ENCODE measurements at regions not wholly inside any gene's neighbourhood (a gene's known extent, or its start where the extent isn't known, plus 50 kb on each side); places are given as distances from the start of the nearest gene placed in this dataset.

DNA sequence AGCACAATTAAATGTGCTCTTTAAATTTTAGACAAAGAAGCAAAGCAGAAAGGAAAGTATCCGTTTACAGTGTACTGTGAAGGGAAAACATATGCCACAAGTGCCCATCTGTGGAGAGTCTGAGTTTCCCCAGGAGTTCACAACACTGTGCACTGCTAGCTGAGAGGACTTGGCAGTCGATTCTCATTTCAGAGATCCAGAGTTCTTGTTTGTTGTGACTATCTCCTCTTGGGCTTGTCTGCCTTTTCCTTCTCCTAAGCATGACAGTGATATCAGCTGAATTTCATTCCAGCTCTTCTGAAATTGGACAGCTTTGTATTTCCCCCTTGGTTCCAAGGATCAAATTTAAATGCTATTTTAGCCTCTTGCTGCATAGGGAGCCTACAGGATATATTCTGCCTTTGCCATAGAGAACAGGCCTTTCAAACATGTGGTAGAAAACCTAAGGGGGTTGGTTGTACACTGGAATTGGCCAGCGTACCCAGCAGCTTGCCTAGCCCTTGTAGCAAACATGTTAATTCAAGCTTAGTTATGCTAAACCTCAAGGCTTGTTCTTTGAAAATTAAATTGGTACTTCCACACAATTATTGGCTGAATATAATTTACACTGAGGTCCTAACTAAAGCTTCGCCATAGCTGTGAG, 259.2 kb upstream of the NOVA1 start:
- Histone ChIP-seq H3K4me1 (ENCODE audit: insufficient read depth, low read length) (no peaks in the 10 kb centered on the region), H3K36me3 (ENCODE audit: insufficient read depth, low read length) (no peaks in the 10 kb centered on the region), H3K4me3 (ENCODE audit: low read depth in 1 of 2, low read length in 2 of 2) (no peak overlapping the region), H3K27me3 (ENCODE audit: insufficient read depth, low read length, poor library complexity) (no peaks in the 10 kb centered on the region), H3K79me2 (ENCODE audit: insufficient read depth, low read length) (no peaks in the 10 kb centered on the region), H3K27ac (ENCODE audit: low read length) (no peak overlapping the region), H3K4me2 (ENCODE audit: insufficient read depth, low read length) (no peak overlapping the region), H2AFZ (ENCODE audit: low read depth, low read length) (no peak overlapping the region), H3K9me3 (ENCODE audit: insufficient read depth, low read length, severe bottlenecking) (no peaks in the 10 kb centered on the region), H3K9ac (ENCODE audit: low read depth, low read length) (no peak overlapping the region), H4K20me1 (ENCODE audit: insufficient read depth, low read length) (no peaks in the 10 kb centered on the region)
- TF ChIP-seq EZH2 (IDR thresholded peaks at IDR 0.05; ENCODE audit: borderline replicate concordance, low read depth, low read length, severe bottlenecking), result no peak
- TF ChIP-seq, protein P1, sequence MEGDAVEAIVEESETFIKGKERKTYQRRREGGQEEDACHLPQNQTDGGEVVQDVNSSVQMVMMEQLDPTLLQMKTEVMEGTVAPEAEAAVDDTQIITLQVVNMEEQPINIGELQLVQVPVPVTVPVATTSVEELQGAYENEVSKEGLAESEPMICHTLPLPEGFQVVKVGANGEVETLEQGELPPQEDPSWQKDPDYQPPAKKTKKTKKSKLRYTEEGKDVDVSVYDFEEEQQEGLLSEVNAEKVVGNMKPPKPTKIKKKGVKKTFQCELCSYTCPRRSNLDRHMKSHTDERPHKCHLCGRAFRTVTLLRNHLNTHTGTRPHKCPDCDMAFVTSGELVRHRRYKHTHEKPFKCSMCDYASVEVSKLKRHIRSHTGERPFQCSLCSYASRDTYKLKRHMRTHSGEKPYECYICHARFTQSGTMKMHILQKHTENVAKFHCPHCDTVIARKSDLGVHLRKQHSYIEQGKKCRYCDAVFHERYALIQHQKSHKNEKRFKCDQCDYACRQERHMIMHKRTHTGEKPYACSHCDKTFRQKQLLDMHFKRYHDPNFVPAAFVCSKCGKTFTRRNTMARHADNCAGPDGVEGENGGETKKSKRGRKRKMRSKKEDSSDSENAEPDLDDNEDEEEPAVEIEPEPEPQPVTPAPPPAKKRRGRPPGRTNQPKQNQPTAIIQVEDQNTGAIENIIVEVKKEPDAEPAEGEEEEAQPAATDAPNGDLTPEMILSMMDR (IDR thresholded peaks at IDR 0.05; ENCODE audit: borderline replicate concordance, extremely low read depth, low read length, poor library complexity, severe bottlenecking), result no peak
- DNase-seq, result no peak
- no peak for ATAC-seq (ENCODE audit: insufficient read depth, low read depth)

DNA sequence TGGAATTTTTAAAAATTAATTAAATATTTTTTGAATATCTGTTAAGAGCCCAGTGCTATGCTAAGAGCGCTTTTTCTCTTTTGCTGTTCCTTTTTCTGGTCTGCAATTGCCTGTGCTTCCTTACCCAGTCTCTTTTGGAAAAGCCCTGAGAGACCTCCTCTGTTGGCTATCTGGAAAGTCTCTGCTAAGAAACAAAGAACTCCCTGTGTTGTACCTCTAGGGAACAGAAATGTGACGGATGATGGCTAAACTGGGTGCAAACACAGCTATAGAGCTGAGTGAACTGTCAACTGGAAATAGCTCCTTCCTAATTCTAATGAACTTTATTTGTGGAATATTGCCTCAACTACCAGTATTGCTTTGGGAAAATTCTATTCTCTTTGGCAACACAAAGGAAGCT, 261.6 kb upstream of the NOVA1 start:
- no peak for DNase-seq
- no peak overlapping the region for H3K4me2 ChIP-seq (ENCODE audit: insufficient read depth, low read length)
- no peaks in the 10 kb centered on the region for H4K20me1 ChIP-seq (ENCODE audit: insufficient read depth, low read length)
- TF ChIP-seq, protein P1 (IDR thresholded peaks at IDR 0.05; ENCODE audit: borderline replicate concordance, extremely low read depth, low read length, poor library complexity, severe bottlenecking), result no peak
- no peak for TF ChIP-seq EZH2 (IDR thresholded peaks at IDR 0.05; ENCODE audit: borderline replicate concordance, low read depth, low read length, severe bottlenecking)
- H3K36me3 ChIP-seq (ENCODE audit: insufficient read depth, low read length), result no peaks in the 10 kb centered on the region
- H3K4me1 ChIP-seq (ENCODE audit: insufficient read depth, low read length), result no peaks in the 10 kb centered on the region
- H3K9me3 ChIP-seq (ENCODE audit: insufficient read depth, low read length, severe bottlenecking), result no peaks in the 10 kb centered on the region
- no peak overlapping the region for H2AFZ ChIP-seq (ENCODE audit: low read depth, low read length)
- no peak overlapping the region for H3K4me3 ChIP-seq (ENCODE audit: low read depth in 1 of 2, low read length in 2 of 2)
- no peak for ATAC-seq (ENCODE audit: insufficient read depth, low read depth)
- H3K9ac ChIP-seq (ENCODE audit: low read depth, low read length), result no peak overlapping the region
- H3K79me2 ChIP-seq (ENCODE audit: insufficient read depth, low read length), result no peaks in the 10 kb centered on the region
- no peaks in the 10 kb centered on the region for H3K27me3 ChIP-seq (ENCODE audit: insufficient read depth, low read length, poor library complexity)
- no peak overlapping the region for H3K27ac ChIP-seq (ENCODE audit: low read length)

DNA sequence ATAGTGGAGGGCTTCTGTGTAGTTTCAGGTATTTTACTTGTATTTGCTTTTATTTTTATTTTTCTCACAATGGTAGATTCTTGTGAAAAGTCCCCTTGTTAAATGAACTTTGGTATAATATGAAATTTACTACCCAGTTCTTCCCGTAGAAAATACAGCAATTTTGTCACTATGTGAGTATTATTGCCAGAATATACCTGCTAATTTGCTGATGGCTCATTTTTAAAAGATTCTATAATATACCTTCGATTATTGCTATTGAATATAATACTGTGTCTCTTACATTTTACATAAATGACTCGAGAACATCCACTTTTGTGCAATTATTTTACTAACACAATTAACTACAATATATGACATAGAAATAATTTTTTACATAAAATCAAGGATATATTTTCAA, 262.3 kb upstream of the NOVA1 start:
- Histone ChIP-seq H3K9me3 (ENCODE audit: insufficient read depth, low read length, severe bottlenecking) (no peaks in the 10 kb centered on the region), H3K9ac (ENCODE audit: low read depth, low read length) (no peak overlapping the region), H3K4me2 (ENCODE audit: insufficient read depth, low read length) (no peak overlapping the region), H3K36me3 (ENCODE audit: insufficient read depth, low read length) (no peaks in the 10 kb centered on the region), H4K20me1 (ENCODE audit: insufficient read depth, low read length) (no peaks in the 10 kb centered on the region), H3K4me3 (ENCODE audit: low read depth in 1 of 2, low read length in 2 of 2) (no peak overlapping the region), H3K27me3 (ENCODE audit: insufficient read depth, low read length, poor library complexity) (no peaks in the 10 kb centered on the region), H2AFZ (ENCODE audit: low read depth, low read length) (no peak overlapping the region), H3K4me1 (ENCODE audit: insufficient read depth, low read length) (no peaks in the 10 kb centered on the region), H3K79me2 (ENCODE audit: insufficient read depth, low read length) (no peaks in the 10 kb centered on the region), H3K27ac (ENCODE audit: low read length) (no peak overlapping the region)
- ATAC-seq (ENCODE audit: insufficient read depth, low read depth) (no peak), DNase-seq (no peak)
- TF ChIP-seq, protein P1 (IDR thresholded peaks at IDR 0.05; ENCODE audit: borderline replicate concordance, extremely low read depth, low read length, poor library complexity, severe bottlenecking), result no peak
- no peak for TF ChIP-seq EZH2 (IDR thresholded peaks at IDR 0.05; ENCODE audit: borderline replicate concordance, low read depth, low read length, severe bottlenecking)
